ENCODE measurements at regions not wholly inside any gene's neighbourhood (a gene's known extent, or its start where the extent isn't known, plus 50 kb on each side); places are given as distances from the start of the nearest gene placed in this dataset.

DNA sequence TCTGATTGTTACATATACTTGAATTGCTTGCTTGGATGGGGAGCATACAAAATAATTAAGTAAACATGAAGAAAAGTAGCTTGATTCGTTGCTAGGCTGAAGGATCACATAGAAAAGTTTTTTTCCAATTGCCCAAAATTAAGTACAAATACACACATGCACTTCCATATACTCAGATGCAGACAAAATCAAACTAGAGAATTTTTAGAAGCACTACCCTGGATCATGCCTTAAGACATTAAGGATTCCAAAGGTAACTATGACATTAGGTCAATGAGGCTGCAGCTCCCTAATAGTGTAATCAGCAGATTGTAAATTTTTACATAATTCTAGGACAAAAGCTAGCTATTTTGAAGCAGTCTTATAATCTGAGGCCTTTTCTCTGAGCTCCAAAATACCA is 216.9 kb upstream of the TMEM161B start:
- no peak overlapping the region for H3K4me2 ChIP-seq (ENCODE audit: low read length)
- no CpG with 5 or more reads among the region's 1 CpG for WGBS (ENCODE audit: extremely low coverage, insufficient coverage, insufficient read length)

DNA sequence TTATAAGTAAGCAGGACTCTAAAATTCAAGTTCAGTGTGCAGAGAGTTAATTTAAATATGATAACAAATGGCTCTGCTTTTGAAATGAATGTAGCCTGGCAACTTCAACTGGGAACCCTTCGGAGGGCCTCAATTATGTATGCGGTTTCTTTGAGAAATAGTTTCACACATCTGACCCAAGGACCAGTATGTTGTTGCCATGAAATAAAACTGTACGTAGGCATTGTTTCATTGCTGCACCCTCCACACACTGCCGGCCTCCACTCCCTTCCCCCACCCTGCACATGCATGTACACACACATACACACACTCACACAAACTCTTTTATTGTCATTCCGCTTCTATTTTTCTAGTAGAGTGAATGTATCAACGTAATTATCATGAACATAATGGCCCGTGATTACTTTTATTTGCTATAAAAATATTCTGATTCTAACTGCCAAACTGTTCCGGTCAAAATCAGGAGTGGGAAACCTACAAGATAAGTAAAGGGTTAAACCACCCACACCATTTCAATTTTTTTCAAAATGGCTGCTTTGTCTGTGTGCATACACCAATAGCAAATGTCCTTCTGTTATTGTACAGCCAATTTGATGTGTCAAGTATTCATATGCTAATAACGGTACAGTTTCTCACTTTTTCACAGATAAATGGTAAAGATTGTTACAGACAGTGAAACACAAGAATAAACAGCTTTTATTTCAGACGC is 215.5 kb upstream of the TMEM161B start:
- H3K4ac ChIP-seq (ENCODE audit: low read depth, low read length) = no peak overlapping the region
- H4K8ac ChIP-seq (ENCODE audit: low read depth, low read length) = no peak overlapping the region
- H3K27me3 ChIP-seq (ENCODE audit: insufficient read depth, low read length) = no peaks in the 10 kb centered on the region
- H3K36me3 ChIP-seq (ENCODE audit: control insufficient read depth in 1 of 2, insufficient read depth in 2 of 2, low read length in 2 of 2) = no peaks in the 10 kb centered on the region
- H2BK5ac ChIP-seq (ENCODE audit: low read depth, low read length, poor library complexity) = no peak overlapping the region
- no peak overlapping the region for H2AK5ac ChIP-seq (ENCODE audit: low read length)
- H3K79me1 ChIP-seq (ENCODE audit: low read length) = no peaks in the 10 kb centered on the region
- H3K18ac ChIP-seq (ENCODE audit: low read length) = no peak overlapping the region
- no peak overlapping the region for H3K4me2 ChIP-seq (ENCODE audit: low read length)
- H3K4me3 ChIP-seq (ENCODE audit: low read depth, low read length) = no peak overlapping the region
- no peaks in the 10 kb centered on the region for H3K79me2 ChIP-seq (ENCODE audit: control insufficient read depth, insufficient read depth, low read length, poor library complexity)
- H2BK120ac ChIP-seq (ENCODE audit: insufficient read depth, low read length, poor library complexity) = no peak overlapping the region
- H4K91ac ChIP-seq (ENCODE audit: low read depth, low read length) = no peak overlapping the region
- H3K27ac ChIP-seq (ENCODE audit: low read depth, low read length) = no peak overlapping the region
- H3K23ac ChIP-seq (ENCODE audit: low read length) = no peak overlapping the region
- no peak overlapping the region for H2AFZ ChIP-seq (ENCODE audit: insufficient read depth, low read length, poor library complexity)
- no CpG with 5 or more reads among the region's 10 CpGs for WGBS (ENCODE audit: extremely low coverage, insufficient coverage, insufficient read length)
- H3K14ac ChIP-seq (ENCODE audit: low read length) = no peak overlapping the region
- no peak for DNase-seq
- no peaks in the 10 kb centered on the region for H3K9me3 ChIP-seq (ENCODE audit: insufficient read depth, low read depth, low read length)
- no peak overlapping the region for H3K9ac ChIP-seq (ENCODE audit: low read length)
- no peak overlapping the region for H4K12ac ChIP-seq (ENCODE audit: low read depth, low read length)
- H3K4me1 ChIP-seq (ENCODE audit: control insufficient read depth in 1 of 2, insufficient read depth in 2 of 2, low read length in 2 of 2) = no peaks in the 10 kb centered on the region
- no peak overlapping the region for H2BK12ac ChIP-seq (ENCODE audit: low read length)

More for the DNA sequence above, 216.9 kb upstream of the TMEM161B start:
- Histone ChIP-seq H2BK5ac (ENCODE audit: low read depth, low read length, poor library complexity) (no peak overlapping the region), H4K12ac (ENCODE audit: low read depth, low read length) (no peak overlapping the region), H2AFZ (ENCODE audit: insufficient read depth, low read length, poor library complexity) (no peak overlapping the region), H2BK12ac (ENCODE audit: low read length) (no peak overlapping the region), H3K27ac (ENCODE audit: low read depth, low read length) (no peak overlapping the region), H3K36me3 (ENCODE audit: control insufficient read depth in 1 of 2, insufficient read depth in 2 of 2, low read length in 2 of 2) (no peaks in the 10 kb centered on the region), H3K4me1 (ENCODE audit: control insufficient read depth in 1 of 2, insufficient read depth in 2 of 2, low read length in 2 of 2) (no peaks in the 10 kb centered on the region), H3K27me3 (ENCODE audit: insufficient read depth, low read length) (no peaks in the 10 kb centered on the region), H3K14ac (ENCODE audit: low read length) (no peak overlapping the region), H3K18ac (ENCODE audit: low read length) (no peak overlapping the region), H3K23ac (ENCODE audit: low read length) (no peak overlapping the region), H2BK120ac (ENCODE audit: insufficient read depth, low read length, poor library complexity) (no peak overlapping the region), H3K79me2 (ENCODE audit: control insufficient read depth, insufficient read depth, low read length, poor library complexity) (no peaks in the 10 kb centered on the region), H4K8ac (ENCODE audit: low read depth, low read length) (no peak overlapping the region), H3K4me3 (ENCODE audit: low read depth, low read length) (no peak overlapping the region), H3K9ac (ENCODE audit: low read length) (no peak overlapping the region), H3K9me3 (ENCODE audit: insufficient read depth, low read depth, low read length) (no peaks in the 10 kb centered on the region), H3K4ac (ENCODE audit: low read depth, low read length) (no peak overlapping the region), H3K79me1 (ENCODE audit: low read length) (no peaks in the 10 kb centered on the region), H4K91ac (ENCODE audit: low read depth, low read length) (no peak overlapping the region), H2AK5ac (ENCODE audit: low read length) (no peak overlapping the region)
- no peak for DNase-seq

DNA sequence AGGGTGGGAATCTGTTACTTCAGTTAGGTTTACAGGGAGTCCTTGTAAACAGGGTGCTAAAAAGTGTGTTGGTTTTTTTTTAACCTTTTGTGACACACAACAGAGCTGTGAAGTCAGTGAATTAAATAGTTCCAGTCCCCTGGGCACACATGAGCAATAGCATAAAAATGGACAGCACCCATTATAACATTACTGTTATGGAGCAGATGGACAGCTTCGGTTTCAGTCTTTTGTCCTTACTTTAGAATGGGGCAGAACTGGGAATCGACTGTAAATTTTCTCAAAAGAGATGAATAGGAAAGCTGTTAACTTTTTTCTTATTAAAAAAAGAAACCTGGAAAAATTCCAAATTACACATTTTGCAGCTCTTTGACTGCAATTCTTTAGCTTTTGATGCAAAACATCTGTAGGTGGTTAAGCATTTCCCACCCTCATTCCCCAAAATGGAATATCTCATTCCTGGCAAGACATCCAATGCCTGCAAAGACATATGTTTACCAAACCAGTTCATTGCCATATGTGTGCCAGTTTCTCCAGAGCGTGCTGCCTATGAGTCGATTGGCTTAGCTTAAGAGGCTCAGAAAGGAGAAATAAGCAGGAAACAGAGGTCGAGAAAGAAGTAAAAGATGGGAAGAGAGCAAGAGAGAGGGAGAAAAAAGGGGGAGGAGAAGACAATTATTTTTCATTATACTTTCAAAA is 212.3 kb upstream of the TMEM161B start:
- no peak overlapping the region for H2BK12ac ChIP-seq (ENCODE audit: low read length)
- H3K4me3 ChIP-seq (ENCODE audit: low read depth, low read length) = no peak overlapping the region
- H3K23ac ChIP-seq (ENCODE audit: low read length) = no peak overlapping the region
- no peaks in the 10 kb centered on the region for H3K36me3 ChIP-seq (ENCODE audit: control insufficient read depth in 1 of 2, insufficient read depth in 2 of 2, low read length in 2 of 2)
- no peak overlapping the region for H2AK5ac ChIP-seq (ENCODE audit: low read length)
- H3K18ac ChIP-seq (ENCODE audit: low read length) = no peak overlapping the region
- no peak overlapping the region for H2AFZ ChIP-seq (ENCODE audit: insufficient read depth, low read length, poor library complexity)
- no peak overlapping the region for H3K4me2 ChIP-seq (ENCODE audit: low read length)
- no peaks in the 10 kb centered on the region for H3K27me3 ChIP-seq (ENCODE audit: insufficient read depth, low read length)
- H3K79me1 ChIP-seq (ENCODE audit: low read length) = no peaks in the 10 kb centered on the region
- DNase-seq = no peak
- no peak overlapping the region for H4K12ac ChIP-seq (ENCODE audit: low read depth, low read length)
- no peak overlapping the region for H3K27ac ChIP-seq (ENCODE audit: low read depth, low read length)
- H3K4me1 ChIP-seq (ENCODE audit: control insufficient read depth in 1 of 2, insufficient read depth in 2 of 2, low read length in 2 of 2) = no peaks in the 10 kb centered on the region
- H4K8ac ChIP-seq (ENCODE audit: low read depth, low read length) = no peak overlapping the region
- H3K9me3 ChIP-seq (ENCODE audit: insufficient read depth, low read depth, low read length) = no peaks in the 10 kb centered on the region
- no CpG with 5 or more reads among the region's 5 CpGs for WGBS (ENCODE audit: extremely low coverage, insufficient coverage, insufficient read length)
- no peaks in the 10 kb centered on the region for H3K79me2 ChIP-seq (ENCODE audit: control insufficient read depth, insufficient read depth, low read length, poor library complexity)
- no peak overlapping the region for H3K4ac ChIP-seq (ENCODE audit: low read depth, low read length)
- H2BK120ac ChIP-seq (ENCODE audit: insufficient read depth, low read length, poor library complexity) = no peak overlapping the region
- no peak overlapping the region for H3K14ac ChIP-seq (ENCODE audit: low read length)
- H3K9ac ChIP-seq (ENCODE audit: low read length) = no peak overlapping the region
- no peak overlapping the region for H4K91ac ChIP-seq (ENCODE audit: low read depth, low read length)
- no peak overlapping the region for H2BK5ac ChIP-seq (ENCODE audit: low read depth, low read length, poor library complexity)

DNA sequence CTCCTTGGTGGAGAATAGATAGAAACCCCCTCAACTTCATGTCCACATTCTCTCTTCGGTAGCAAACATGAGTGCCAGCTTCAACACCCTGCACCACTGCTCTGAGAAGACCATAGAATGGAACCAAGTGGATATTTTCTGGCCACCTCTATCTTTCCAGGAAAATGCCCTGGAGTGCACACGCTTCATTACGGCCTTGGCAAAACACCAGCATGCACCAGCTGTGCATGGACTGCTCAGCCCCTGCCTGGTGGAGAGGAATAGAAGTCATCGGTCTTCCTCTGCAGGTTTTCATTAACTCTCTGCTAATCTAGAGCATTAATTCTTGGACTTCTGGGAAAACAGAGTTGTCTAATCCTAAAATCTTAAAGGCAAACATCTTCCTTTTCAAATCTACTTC is 211.6 kb upstream of the TMEM161B start:
- no peaks in the 10 kb centered on the region for H3K27me3 ChIP-seq (ENCODE audit: insufficient read depth, low read length)
- no peak overlapping the region for H3K14ac ChIP-seq (ENCODE audit: low read length)
- H3K4me3 ChIP-seq (ENCODE audit: low read depth, low read length) = no peak overlapping the region
- no peak overlapping the region for H2AK5ac ChIP-seq (ENCODE audit: low read length)
- H3K18ac ChIP-seq (ENCODE audit: low read length) = no peak overlapping the region
- no peak overlapping the region for H4K91ac ChIP-seq (ENCODE audit: low read depth, low read length)
- no peak overlapping the region for H3K4me2 ChIP-seq (ENCODE audit: low read length)
- WGBS (ENCODE audit: extremely low coverage, insufficient coverage, insufficient read length) = no CpG with 5 or more reads among the region's 4 CpGs
- H2BK120ac ChIP-seq (ENCODE audit: insufficient read depth, low read length, poor library complexity) = no peak overlapping the region
- no peak overlapping the region for H2AFZ ChIP-seq (ENCODE audit: insufficient read depth, low read length, poor library complexity)
- H3K27ac ChIP-seq (ENCODE audit: low read depth, low read length) = no peak overlapping the region
- H3K9ac ChIP-seq (ENCODE audit: low read length) = no peak overlapping the region
- H3K79me2 ChIP-seq (ENCODE audit: control insufficient read depth, insufficient read depth, low read length, poor library complexity) = no peaks in the 10 kb centered on the region
- H3K23ac ChIP-seq (ENCODE audit: low read length) = no peak overlapping the region
- no peak overlapping the region for H2BK5ac ChIP-seq (ENCODE audit: low read depth, low read length, poor library complexity)
- no peak overlapping the region for H4K12ac ChIP-seq (ENCODE audit: low read depth, low read length)
- H3K79me1 ChIP-seq (ENCODE audit: low read length) = no peaks in the 10 kb centered on the region
- H4K8ac ChIP-seq (ENCODE audit: low read depth, low read length) = no peak overlapping the region
- no peak overlapping the region for H3K4ac ChIP-seq (ENCODE audit: low read depth, low read length)
- no peaks in the 10 kb centered on the region for H3K4me1 ChIP-seq (ENCODE audit: control insufficient read depth in 1 of 2, insufficient read depth in 2 of 2, low read length in 2 of 2)
- H2BK12ac ChIP-seq (ENCODE audit: low read length) = no peak overlapping the region
- no peaks in the 10 kb centered on the region for H3K9me3 ChIP-seq (ENCODE audit: insufficient read depth, low read depth, low read length)
- no peak for DNase-seq
- no peaks in the 10 kb centered on the region for H3K36me3 ChIP-seq (ENCODE audit: control insufficient read depth in 1 of 2, insufficient read depth in 2 of 2, low read length in 2 of 2)

Measured in trophoblast cell (in vitro differentiated cells and primary cell).